DOHH2 (cell line): ENCODE measurements at regions not wholly inside any gene's neighbourhood (a gene's known extent, or its start where the extent isn't known, plus 50 kb on each side); places are given as distances from the start of the nearest gene placed in this dataset.

Experiments used
- H3F3A ChIP-seq: fragments of 200-600 bp; sonication (generic), shearing (Covaris generic); 2 replicates; pipeline ENCODE4 v1.6.0; 2016; ENCODE audit warnings: antibody characterized with exemption, mild to moderate bottlenecking; ENCODE audit not compliant: control insufficient read depth, insufficient read depth
- H3K27ac ChIP-seq: fragments of 200-600 bp; sonication (generic); 2 replicates; pipeline ENCODE4 v1.5.1; 2014; ENCODE audit warnings: low read depth, mild to moderate bottlenecking, low read length, moderate library complexity
- H3K27me3 ChIP-seq: fragments of 200-600 bp; sonication (generic); 2 replicates; pipeline ENCODE4 v1.6.1; 2014; ENCODE audit warnings: mild to moderate bottlenecking, low read length, mixed read lengths; ENCODE audit not compliant: control insufficient read depth
- H3K36me3 ChIP-seq: fragments of 200-600 bp; sonication (generic); 2 replicates; pipeline ENCODE4 v1.6.1; 2014; ENCODE audit warnings: mild to moderate bottlenecking, low read length, moderate library complexity, mixed read lengths; ENCODE audit not compliant: control insufficient read depth
- H3K4me1 ChIP-seq: fragments of 200-600 bp; sonication (generic); 2 replicates; pipeline ENCODE4 v1.6.1; 2014; ENCODE audit warnings: mild to moderate bottlenecking, low read length, mixed read lengths; ENCODE audit not compliant: control insufficient read depth
- H3K4me2 ChIP-seq: fragments of 200-600 bp; sonication (generic); 2 replicates; pipeline ENCODE4 v1.6.0; 2014; ENCODE audit warnings: mild to moderate bottlenecking, low read length, moderate library complexity
- H3K4me3 ChIP-seq: fragments of 200-600 bp; sonication (generic); 2 replicates; pipeline ENCODE4 v1.5.1; 2014; ENCODE audit warnings: mild to moderate bottlenecking, low read length, mixed read lengths
- H3K79me2 ChIP-seq: fragments of 200-600 bp; sonication (generic); 2 replicates; pipeline ENCODE4 v1.6.1; 2014; ENCODE audit warnings: mild to moderate bottlenecking, low read length, mixed read lengths; ENCODE audit not compliant: control insufficient read depth
- H3K9me2 ChIP-seq: fragments of 200-600 bp; sonication (generic); replicated peaks from 2 replicates; pipeline ENCODE4 v1.6.1; 2014; ENCODE audit warnings: mild to moderate bottlenecking, low read length, mixed read lengths; ENCODE audit not compliant: control insufficient read depth
- H3K9me3 ChIP-seq: fragments of 200-600 bp; sonication (generic); 2 replicates; pipeline ENCODE4 v1.6.1; 2014; ENCODE audit warnings: antibody characterized with exemption, low read length, mixed read lengths; ENCODE audit not compliant: control insufficient read depth, insufficient read depth
- H4K20me1 ChIP-seq: fragments of 200-600 bp; sonication (generic); 2 replicates; pipeline ENCODE4 v1.6.0; 2014; ENCODE audit warnings: low read depth, mild to moderate bottlenecking, antibody characterized with exemption, low read length, moderate library complexity; ENCODE audit not compliant: control insufficient read depth, insufficient read depth
- EZH2phosphoT487 ChIP-seq: fragments of 200-600 bp; sonication (generic); IDR thresholded peaks from 2 replicates; pipeline ENCODE4 v1.6.1; 2017; ENCODE audit warnings: borderline replicate concordance, mild to moderate bottlenecking, antibody characterized with exemption, low read length, moderate library complexity, mixed read lengths
- TF ChIP-seq, protein P1 (sequence below): fragments of 200-600 bp; sonication (generic); IDR thresholded peaks from one replicate; pipeline ENCODE4 v1.5.1; 2014; ENCODE audit warnings: antibody characterized with exemption, mild to moderate bottlenecking, low read depth, low read length; ENCODE audit not compliant: poor library complexity, severe bottlenecking

DNA sequence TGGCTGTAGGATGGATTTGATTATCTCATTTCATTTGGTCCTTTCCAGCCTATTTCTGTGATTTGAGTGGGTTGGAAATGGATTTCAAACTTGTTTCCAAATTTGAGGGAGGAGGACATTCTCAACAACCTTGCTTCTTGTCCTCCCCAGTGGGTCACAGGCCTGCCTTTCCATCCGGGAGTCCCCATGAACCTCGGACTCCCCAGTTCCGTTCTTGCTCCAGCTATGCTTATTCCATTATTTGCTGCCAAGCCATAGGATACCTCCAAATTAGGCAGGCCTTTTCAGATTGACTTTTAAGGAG, 97.8 kb downstream of the DUSP10 start:
- no peaks in the 10 kb centered on the region for H3K79me2 ChIP-seq
- no peak overlapping the region for H3K4me2 ChIP-seq
- no peak overlapping the region for H3K27ac ChIP-seq
- no peaks in the 10 kb centered on the region for H3K27me3 ChIP-seq
- H4K20me1 ChIP-seq: no peaks in the 10 kb centered on the region
- H3F3A ChIP-seq: no peaks in the 10 kb centered on the region
- H3K9me3 ChIP-seq: no peaks in the 10 kb centered on the region
- no peaks in the 10 kb centered on the region for H3K9me2 ChIP-seq
- no peaks in the 10 kb centered on the region for H3K36me3 ChIP-seq
- no peak overlapping the region for H3K4me3 ChIP-seq
- no peaks in the 10 kb centered on the region for H3K4me1 ChIP-seq
- no peak for TF ChIP-seq EZH2phosphoT487
- TF ChIP-seq, protein P1, sequence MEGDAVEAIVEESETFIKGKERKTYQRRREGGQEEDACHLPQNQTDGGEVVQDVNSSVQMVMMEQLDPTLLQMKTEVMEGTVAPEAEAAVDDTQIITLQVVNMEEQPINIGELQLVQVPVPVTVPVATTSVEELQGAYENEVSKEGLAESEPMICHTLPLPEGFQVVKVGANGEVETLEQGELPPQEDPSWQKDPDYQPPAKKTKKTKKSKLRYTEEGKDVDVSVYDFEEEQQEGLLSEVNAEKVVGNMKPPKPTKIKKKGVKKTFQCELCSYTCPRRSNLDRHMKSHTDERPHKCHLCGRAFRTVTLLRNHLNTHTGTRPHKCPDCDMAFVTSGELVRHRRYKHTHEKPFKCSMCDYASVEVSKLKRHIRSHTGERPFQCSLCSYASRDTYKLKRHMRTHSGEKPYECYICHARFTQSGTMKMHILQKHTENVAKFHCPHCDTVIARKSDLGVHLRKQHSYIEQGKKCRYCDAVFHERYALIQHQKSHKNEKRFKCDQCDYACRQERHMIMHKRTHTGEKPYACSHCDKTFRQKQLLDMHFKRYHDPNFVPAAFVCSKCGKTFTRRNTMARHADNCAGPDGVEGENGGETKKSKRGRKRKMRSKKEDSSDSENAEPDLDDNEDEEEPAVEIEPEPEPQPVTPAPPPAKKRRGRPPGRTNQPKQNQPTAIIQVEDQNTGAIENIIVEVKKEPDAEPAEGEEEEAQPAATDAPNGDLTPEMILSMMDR: no peak

DNA sequence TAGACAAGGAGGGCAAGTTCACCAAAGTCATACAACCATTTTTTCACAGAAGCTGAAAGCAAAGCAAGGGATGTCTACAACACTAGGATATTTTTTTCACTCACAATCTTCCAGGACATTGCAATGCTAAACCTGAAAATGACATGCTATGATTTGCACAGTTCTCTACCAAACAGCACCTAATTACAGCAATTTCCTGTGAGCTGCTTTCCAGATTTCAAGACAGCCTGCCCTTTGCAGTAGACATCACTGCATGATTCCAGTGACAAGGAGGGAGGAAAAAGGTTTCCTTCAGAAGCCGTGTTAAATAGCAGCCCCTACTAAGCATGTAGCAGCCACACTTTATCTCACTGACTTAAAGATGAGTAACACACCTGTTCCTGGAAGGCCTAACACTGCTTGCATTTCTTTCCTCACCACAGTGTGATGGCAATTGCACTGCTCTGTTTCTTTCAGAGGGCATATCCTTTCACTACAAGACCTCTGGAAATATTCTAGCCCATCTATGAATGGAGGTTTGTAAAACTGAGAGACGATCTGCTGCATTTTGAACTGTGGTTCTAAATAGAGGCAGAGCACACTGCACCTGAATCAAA, 97.1 kb downstream of the DUSP10 start:
- Histone ChIP-seq H3K9me3 (no peaks in the 10 kb centered on the region), H4K20me1 (no peaks in the 10 kb centered on the region), H3K27ac (no peak overlapping the region), H3K79me2 (no peaks in the 10 kb centered on the region), H3K4me1 (no peaks in the 10 kb centered on the region), H3K4me2 (no peak overlapping the region), H3F3A (no peaks in the 10 kb centered on the region), H3K4me3 (no peak overlapping the region), H3K36me3 (no peaks in the 10 kb centered on the region), H3K27me3 (no peaks in the 10 kb centered on the region), H3K9me2 (no peaks in the 10 kb centered on the region)
- TF ChIP-seq EZH2phosphoT487: no peak
- TF ChIP-seq, protein P1: no peak

DNA sequence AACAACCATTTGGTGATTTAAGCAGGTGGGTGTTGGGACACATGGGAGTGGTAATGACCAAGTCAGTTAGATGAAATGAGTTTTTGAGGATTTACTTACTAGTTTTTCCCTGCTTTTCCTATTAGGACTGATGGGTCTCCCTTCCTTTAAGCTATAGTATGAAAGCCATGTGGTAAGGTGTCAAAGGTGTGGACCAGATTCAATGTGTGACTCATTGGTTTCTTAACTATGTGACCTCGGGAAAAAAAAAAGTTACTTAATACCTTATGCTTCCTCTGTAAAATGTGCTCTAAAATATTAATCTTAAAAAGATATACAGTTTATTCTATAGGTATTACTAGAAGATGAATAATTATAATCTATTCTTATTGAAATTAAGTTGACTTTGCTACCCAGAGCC, 93.7 kb downstream of the DUSP10 start:
- Histone ChIP-seq H3K9me3 (no peaks in the 10 kb centered on the region), H3K4me1 (no peaks in the 10 kb centered on the region), H3K27ac (no peak overlapping the region), H3K9me2 (no peaks in the 10 kb centered on the region), H3K4me2 (no peak overlapping the region), H3K4me3 (no peak overlapping the region), H4K20me1 (no peaks in the 10 kb centered on the region), H3K27me3 (no peaks in the 10 kb centered on the region), H3F3A (no peaks in the 10 kb centered on the region), H3K79me2 (no peaks in the 10 kb centered on the region), H3K36me3 (no peaks in the 10 kb centered on the region)
- TF ChIP-seq EZH2phosphoT487: no peak
- TF ChIP-seq, protein P1: no peak
